ENCODE measurements at regions not wholly inside any gene's neighbourhood (a gene's known extent, or its start where the extent isn't known, plus 50 kb on each side); places are given as distances from the start of the nearest gene placed in this dataset.
"Not testable (repeated sequence)": the region's sequence is repeated elsewhere in the genome, so short reads cannot be mapped to it uniquely, and the experiment has no call there.

- no peak overlapping the region for H3K27ac Mint-ChIP-seq
- H3K27me3 Mint-ChIP-seq (ENCODE audit: low read depth, poor library complexity): peaks cover 3% of the 10 kb centered on the region
- H3K4me1 Mint-ChIP-seq: peaks cover under 1% of the 10 kb centered on the region
- no peak for DNase-seq
- no peaks in the 10 kb centered on the region for H3K9me3 Mint-ChIP-seq
- TF ChIP-seq CTCF (IDR thresholded peaks at IDR 0.05): no peak
- H3K36me3 Mint-ChIP-seq (ENCODE audit: low read depth): no peaks in the 10 kb centered on the region
- no peak overlapping the region for H3K4me3 Mint-ChIP-seq
These were observed 777.9 kb downstream of the FSCB start for GRCh38 chr14:43729143-43729542.

DNA sequence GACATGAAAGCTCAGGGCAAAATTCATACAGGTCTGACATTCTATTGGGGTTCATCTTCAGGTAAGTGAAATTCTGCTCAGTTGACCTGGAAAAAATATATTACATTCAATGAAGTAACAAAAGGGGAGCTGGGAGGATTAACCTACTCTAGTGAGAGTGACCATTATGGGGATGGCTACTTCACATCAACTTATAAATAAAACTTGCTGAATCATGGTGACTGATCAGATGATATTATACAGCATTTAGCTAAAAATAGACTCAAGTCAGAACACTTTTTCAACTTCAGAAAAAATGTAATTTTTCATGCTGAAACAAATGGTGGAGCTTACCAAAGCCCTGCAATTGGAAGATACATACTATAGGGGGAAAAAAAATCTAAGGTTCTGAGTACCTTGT, 800.2 kb downstream of the FSCB start:
- no peak for TF ChIP-seq CTCF (IDR thresholded peaks at IDR 0.05)
- peaks cover 5% of the 10 kb centered on the region for H3K9me3 Mint-ChIP-seq
- no peaks in the 10 kb centered on the region for H3K4me1 Mint-ChIP-seq
- no peaks in the 10 kb centered on the region for H3K27me3 Mint-ChIP-seq (ENCODE audit: low read depth, poor library complexity)
- H3K4me3 Mint-ChIP-seq: no peak overlapping the region
- H3K36me3 Mint-ChIP-seq (ENCODE audit: low read depth): no peaks in the 10 kb centered on the region
- DNase-seq: no peak
- no peak overlapping the region for H3K27ac Mint-ChIP-seq

DNA sequence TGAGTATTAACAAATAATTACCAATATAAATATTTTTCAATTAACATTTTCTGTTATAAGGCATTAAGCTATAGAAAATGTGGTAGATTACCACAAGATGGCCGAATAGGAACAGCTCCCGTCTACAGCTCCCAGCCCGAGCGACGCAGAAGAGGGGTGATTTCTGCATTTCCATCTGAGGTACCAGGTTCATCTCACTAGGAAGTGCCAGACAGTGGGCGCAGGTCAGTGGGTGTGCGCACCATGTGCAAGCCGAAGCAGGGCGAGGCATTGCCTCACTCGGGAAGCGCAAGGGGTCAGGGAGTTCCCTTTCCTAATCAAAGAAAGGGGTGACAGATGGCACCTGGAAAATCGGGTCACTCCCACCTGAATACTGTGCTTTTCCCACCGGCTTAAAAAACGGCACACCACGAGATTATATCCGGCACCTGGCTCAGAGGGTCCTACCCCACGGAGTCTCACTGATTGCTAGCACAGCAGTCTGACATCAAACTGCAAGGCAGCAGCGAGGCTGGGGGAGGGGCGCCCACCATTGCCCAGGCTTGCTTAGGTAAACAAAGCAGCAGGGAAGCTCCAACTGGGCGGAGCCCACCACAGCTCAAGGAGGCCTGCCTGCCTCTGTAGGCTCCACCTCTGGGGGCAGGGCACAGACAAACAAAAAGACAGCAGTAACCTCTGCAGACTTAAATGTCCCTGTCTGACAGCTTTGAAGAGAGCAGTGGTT, 808.4 kb downstream of the FSCB start:
- not testable (repeated sequence) for H3K4me1 Mint-ChIP-seq; H3K36me3 Mint-ChIP-seq (ENCODE audit: low read depth); H3K4me3 Mint-ChIP-seq; DNase-seq; H3K27ac Mint-ChIP-seq; H3K27me3 Mint-ChIP-seq (ENCODE audit: low read depth, poor library complexity)
- peaks cover 19% of the 10 kb centered on the region for H3K9me3 Mint-ChIP-seq

DNA sequence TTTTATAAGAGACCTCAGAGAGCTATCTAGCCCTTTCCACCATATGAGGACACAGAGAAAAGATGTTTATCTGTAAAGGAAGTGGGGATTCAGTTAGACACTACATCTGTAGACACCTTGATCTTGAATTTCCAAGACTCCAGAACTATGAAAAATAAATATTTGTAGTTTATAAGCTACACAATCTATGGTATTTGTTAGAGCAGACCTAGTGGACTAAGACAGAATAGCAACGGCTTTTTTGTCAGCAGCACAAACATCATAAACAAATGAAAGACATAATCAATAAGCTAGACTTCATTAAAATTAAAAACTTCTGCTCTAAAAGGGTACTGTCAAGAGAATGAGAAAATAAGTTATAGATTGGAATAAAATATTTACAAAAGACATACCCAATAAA, 810.1 kb downstream of the FSCB start:
- Mint-ChIP-seq H3K27ac (no peak overlapping the region), H3K27me3 (ENCODE audit: low read depth, poor library complexity) (no peaks in the 10 kb centered on the region), H3K36me3 (ENCODE audit: low read depth) (no peaks in the 10 kb centered on the region), H3K4me1 (no peaks in the 10 kb centered on the region), H3K4me3 (no peak overlapping the region), H3K9me3 (peaks cover 14% of the 10 kb centered on the region)
- no peak for TF ChIP-seq CTCF (IDR thresholded peaks at IDR 0.05)
- DNase-seq: no peak

- no peak overlapping the region for H3K4me3 Mint-ChIP-seq
- no peaks in the 10 kb centered on the region for H3K4me1 Mint-ChIP-seq
- no peak for DNase-seq
- H3K9me3 Mint-ChIP-seq: no peaks in the 10 kb centered on the region
- no peaks in the 10 kb centered on the region for H3K36me3 Mint-ChIP-seq (ENCODE audit: low read depth)
- TF ChIP-seq CTCF (IDR thresholded peaks at IDR 0.05): no peak
- no peak overlapping the region for H3K27ac Mint-ChIP-seq
- H3K27me3 Mint-ChIP-seq (ENCODE audit: low read depth, poor library complexity): no peaks in the 10 kb centered on the region
These were observed 814.4 kb downstream of the FSCB start for GRCh38 chr14:43692706-43693105.

GRCh38 chr14:43687921-43688320, 819.2 kb downstream of the FSCB start:
- H3K4me3 Mint-ChIP-seq: no peak overlapping the region
- no peaks in the 10 kb centered on the region for H3K36me3 Mint-ChIP-seq (ENCODE audit: low read depth)
- no peaks in the 10 kb centered on the region for H3K4me1 Mint-ChIP-seq
- no peaks in the 10 kb centered on the region for H3K9me3 Mint-ChIP-seq
- no peak for TF ChIP-seq CTCF (IDR thresholded peaks at IDR 0.05)
- peaks cover 2% of the 10 kb centered on the region for H3K27me3 Mint-ChIP-seq (ENCODE audit: low read depth, poor library complexity)
- no peak overlapping the region for H3K27ac Mint-ChIP-seq
- DNase-seq: no peak

All from nephron progenitor cell (in vitro differentiated cells).